ENCODE measurements at regions not wholly inside any gene's neighbourhood (a gene's known extent, or its start where the extent isn't known, plus 50 kb on each side); places are given as distances from the start of the nearest gene placed in this dataset.

- H3K4me1 ChIP-seq (replicated peaks in 1 of 4; ENCODE audit: control insufficient read depth in 3 of 4, insufficient read depth in 4 of 4, low read length in 3 of 4): peaks cover 1 to 12% (median 4%) of the 10 kb centered on the region in 4 experiments; a peak in 4 of 7 replicates
- TF ChIP-seq HDAC2 (IDR thresholded peaks at IDR 0.05; ENCODE audit: borderline replicate concordance in 1 of 2, low read depth in 2 of 2, low read length in 2 of 2) (no peak), ZNF274 (IDR thresholded peaks at IDR 0.05; ENCODE audit: borderline replicate concordance, extremely low read depth, low read length) (no peak), BCL11A (IDR thresholded peaks at IDR 0.05; ENCODE audit: low read depth in 2 of 2, low read length in 2 of 2) (no peak), RFX5 (IDR thresholded peaks at IDR 0.05; ENCODE audit: borderline replicate concordance, low read depth, low read length) (no peak), RXRA (IDR thresholded peaks at IDR 0.05; ENCODE audit: insufficient read depth, low read depth, low read length) (no peak), USF2 (IDR thresholded peaks at IDR 0.05; ENCODE audit: low read length) (no peak), PHF8 (conservative IDR thresholded peaks at IDR 0.05; ENCODE audit: low read depth, low read length) (no peak)
Measured at GRCh38 chr4:24315056-24315455, 269.3 kb downstream of the DHX15 start.

More at GRCh38 chr4:24315056-24315455, 269.3 kb downstream of the DHX15 start:
- no peak overlapping the region for H2BK20ac ChIP-seq (ENCODE audit: low read length)
- H3K14ac ChIP-seq (ENCODE audit: insufficient read length): no peak overlapping the region
- no peak overlapping the region for H3K4me2 ChIP-seq (ENCODE audit: insufficient read depth in 1 of 2, low read depth in 2 of 2, low read length in 2 of 2)
- 92% methylated on average over 1 of the region's 1 CpG; no CpG with 5 or more reads in 1 of the 2 experiments for WGBS, 2 experiments (ENCODE audit: extremely low coverage in 1 of 2, insufficient coverage in 1 of 2, insufficient read length in 1 of 2, insufficient replicate concordance in 2 of 2, low coverage in 1 of 2, low lambda C conversion rate in 2 of 2, missing lambda C conversion rate in 1 of 2)
- H3K36me3 ChIP-seq (ENCODE audit: control insufficient read depth in 2 of 4, insufficient read depth in 4 of 4, low read length in 3 of 4): no peaks in the 10 kb centered on the region
- H2BK15ac ChIP-seq (ENCODE audit: low read length): no peak overlapping the region
- H3K23me2 ChIP-seq (ENCODE audit: low read depth, low read length): no peaks in the 10 kb centered on the region
- no peak overlapping the region for H2AK5ac ChIP-seq (ENCODE audit: low read depth, low read length)
- H4K20me1 ChIP-seq (replicated peaks in 1 of 2; ENCODE audit: control insufficient read depth in 1 of 2, insufficient read depth in 2 of 2, low read length in 2 of 2): no peaks in the 10 kb centered on the region
- H3K9me3 ChIP-seq (ENCODE audit: insufficient read depth in 2 of 2, low read depth in 1 of 2, low read length in 1 of 2): no peaks in the 10 kb centered on the region
- H4K91ac ChIP-seq (replicated peaks; ENCODE audit: insufficient read length, low read length): no peak overlapping the region
- no peak overlapping the region for H2AFZ ChIP-seq (ENCODE audit: low read length)
- no peak overlapping the region for H4K8ac ChIP-seq (ENCODE audit: extremely low read depth, insufficient read depth, low read length)
- H3K27ac ChIP-seq (ENCODE audit: low read depth, low read length): no peak overlapping the region
- no peak overlapping the region for H2BK12ac ChIP-seq (ENCODE audit: low read depth, low read length)
- no peak overlapping the region for H3K56ac ChIP-seq (replicated peaks; ENCODE audit: insufficient read length, low read depth, low read length)
- ChIA-PET POLR2A (ENCODE audit: partially characterized antibody) (no interaction called here), CTCF (ENCODE audit: partially characterized antibody) (interaction anchor here (0.6 to 1.0 kb wide), 2 partner anchors 35 to 307 kb away, joined by 3 to 4 read pairs; no protein-coding TSS in a partner anchor)
- H3K4ac ChIP-seq (replicated peaks; ENCODE audit: insufficient read length, low read depth, low read length): no peak overlapping the region
- H3K79me2 ChIP-seq (ENCODE audit: control insufficient read depth in 1 of 2, insufficient read depth in 2 of 2, low read length in 2 of 2): no peaks in the 10 kb centered on the region
- no peaks in the 10 kb centered on the region for H3K79me1 ChIP-seq (ENCODE audit: low read depth, low read length)
- H3K18ac ChIP-seq (ENCODE audit: extremely low read depth, low read length): no peak overlapping the region
- H3K23ac ChIP-seq (ENCODE audit: insufficient read length): no peak overlapping the region
- no peak overlapping the region for H4K5ac ChIP-seq (ENCODE audit: insufficient read length, low read depth, low read length)
- H2BK5ac ChIP-seq (ENCODE audit: low read depth, low read length): no peak overlapping the region
- no peak for DNase-seq (ENCODE audit: low read depth in 1 of 2, low spot score in 2 of 2)
- H3K4me3 ChIP-seq (ENCODE audit: extremely low read depth in 1 of 4, insufficient read depth in 2 of 4, low read depth in 3 of 4, low read length in 4 of 4): no peak overlapping the region
- H2BK120ac ChIP-seq (replicated peaks; ENCODE audit: low read depth, low read length): no peak overlapping the region
- H3K27me3 ChIP-seq (replicated peaks in 1 of 4; ENCODE audit: control insufficient read depth in 3 of 4, extremely low read depth in 1 of 4, insufficient read depth in 3 of 4, low read length in 3 of 4): no peaks in the 10 kb centered on the region; a peak in 1 of 7 replicates
- no peak for FAIRE-seq
- no peak overlapping the region for H3K9ac ChIP-seq (replicated peaks in 1 of 4; ENCODE audit: extremely low read depth in 1 of 4, low read depth in 3 of 4, low read length in 3 of 4)
